ENCODE measurements at regions not wholly inside any gene's neighbourhood (a gene's known extent, or its start where the extent isn't known, plus 50 kb on each side); places are given as distances from the start of the nearest gene placed in this dataset.

DNA sequence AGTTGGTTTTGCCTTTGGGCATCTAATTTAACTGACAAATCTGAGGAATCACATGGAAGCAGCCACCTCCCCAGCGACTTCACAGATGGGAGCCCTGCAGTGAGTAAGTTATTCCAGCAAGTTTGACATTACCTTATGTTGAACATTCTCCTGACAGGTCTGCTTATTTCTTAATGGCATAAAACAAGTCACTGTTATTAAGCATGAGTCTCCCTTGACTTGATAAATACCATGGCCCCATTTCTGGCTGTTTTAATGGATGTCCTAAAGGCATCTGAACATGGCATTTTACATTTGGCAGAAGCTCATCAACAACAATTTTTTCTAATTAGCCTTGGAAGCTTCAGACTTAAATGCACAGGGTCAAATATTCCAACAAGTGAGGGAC, 92.6 kb upstream of the CREB1 start:
- TF ChIP-seq, protein P1, sequence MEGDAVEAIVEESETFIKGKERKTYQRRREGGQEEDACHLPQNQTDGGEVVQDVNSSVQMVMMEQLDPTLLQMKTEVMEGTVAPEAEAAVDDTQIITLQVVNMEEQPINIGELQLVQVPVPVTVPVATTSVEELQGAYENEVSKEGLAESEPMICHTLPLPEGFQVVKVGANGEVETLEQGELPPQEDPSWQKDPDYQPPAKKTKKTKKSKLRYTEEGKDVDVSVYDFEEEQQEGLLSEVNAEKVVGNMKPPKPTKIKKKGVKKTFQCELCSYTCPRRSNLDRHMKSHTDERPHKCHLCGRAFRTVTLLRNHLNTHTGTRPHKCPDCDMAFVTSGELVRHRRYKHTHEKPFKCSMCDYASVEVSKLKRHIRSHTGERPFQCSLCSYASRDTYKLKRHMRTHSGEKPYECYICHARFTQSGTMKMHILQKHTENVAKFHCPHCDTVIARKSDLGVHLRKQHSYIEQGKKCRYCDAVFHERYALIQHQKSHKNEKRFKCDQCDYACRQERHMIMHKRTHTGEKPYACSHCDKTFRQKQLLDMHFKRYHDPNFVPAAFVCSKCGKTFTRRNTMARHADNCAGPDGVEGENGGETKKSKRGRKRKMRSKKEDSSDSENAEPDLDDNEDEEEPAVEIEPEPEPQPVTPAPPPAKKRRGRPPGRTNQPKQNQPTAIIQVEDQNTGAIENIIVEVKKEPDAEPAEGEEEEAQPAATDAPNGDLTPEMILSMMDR (IDR thresholded peaks at IDR 0.05) = no peak
- TF ChIP-seq EZH2 (IDR thresholded peaks at IDR 0.05; ENCODE audit: borderline replicate concordance, insufficient read depth, low read depth, low read length, poor library complexity, severe bottlenecking) = no peak

Data from B cell (primary cell).